AG20443 (cell line): ENCODE measurements at regions not wholly inside any gene's neighbourhood (a gene's known extent, or its start where the extent isn't known, plus 50 kb on each side); places are given as distances from the start of the nearest gene placed in this dataset.

Source experiments
- DNase-seq: peaks from one replicate; pipeline ENCODE4 v3.0.0; 2012; ENCODE audit warnings: low spot score, mixed read lengths

- DNase-seq, result no peak
Measured at GRCh38 chr2:193749485-193749884, 1554.8 kb upstream of the TMEFF2 start.

GRCh38 chr2:193743089-193743488 is 1548.4 kb upstream of the TMEFF2 start:
- DNase-seq, result no peak

GRCh38 chr2:193738892-193739291 is 1544.2 kb upstream of the TMEFF2 start:
- no peak for DNase-seq

- DNase-seq, result no peak
Measured at GRCh38 chr2:193712912-193713311, 1518.2 kb upstream of the TMEFF2 start.

- no peak for DNase-seq
Measured at GRCh38 chr2:193703411-193703810, 1508.7 kb upstream of the TMEFF2 start.

- no peak for DNase-seq
Measured at GRCh38 chr2:193701484-193701883, 1506.8 kb upstream of the TMEFF2 start.

GRCh38 chr2:193695367-193695766 is 1500.6 kb upstream of the TMEFF2 start:
- peak; percentile 8 for DNase-seq

GRCh38 chr2:193693758-193694157 is 1499.0 kb upstream of the TMEFF2 start:
- DNase-seq, result no peak

- DNase-seq, result no peak
Measured at GRCh38 chr2:193690572-193690971, 1495.8 kb upstream of the TMEFF2 start.

GRCh38 chr2:193687195-193687594 is 1492.5 kb upstream of the TMEFF2 start:
- DNase-seq, result no peak

GRCh38 chr2:193679847-193680246 is 1485.1 kb upstream of the TMEFF2 start:
- no peak for DNase-seq

GRCh38 chr2:193670478-193670877 is 1475.7 kb upstream of the TMEFF2 start:
- DNase-seq, result no peak

- DNase-seq, result no peak
Measured at GRCh38 chr2:193668557-193669323, 1474.0 kb upstream of the TMEFF2 start.

- no peak for DNase-seq
Measured at GRCh38 chr2:193627927-193628272, 1433.2 kb upstream of the TMEFF2 start.

- no peak for DNase-seq
Measured at GRCh38 chr2:193627187-193627926, 1432.6 kb upstream of the TMEFF2 start.

- no peak for DNase-seq
Measured at GRCh38 chr2:193608451-193608850, 1413.7 kb upstream of the TMEFF2 start.

- no peak for DNase-seq
Measured at GRCh38 chr2:193590831-193591230, 1396.1 kb upstream of the TMEFF2 start.

- no peak for DNase-seq
Measured at GRCh38 chr2:193584522-193584938, 1389.8 kb upstream of the TMEFF2 start.

GRCh38 chr2:193583638-193584400 is 1389.1 kb upstream of the TMEFF2 start:
- DNase-seq, result no peak

- no peak for DNase-seq
Measured at GRCh38 chr2:193581807-193582206, 1387.1 kb upstream of the TMEFF2 start.

- DNase-seq, result no peak
Measured at GRCh38 chr2:193580176-193580950, 1385.6 kb upstream of the TMEFF2 start.

- no peak for DNase-seq
Measured at GRCh38 chr2:193566886-193567285, 1372.2 kb upstream of the TMEFF2 start.
